HG03060 (cell line): ENCODE measurements at regions not wholly inside any gene's neighbourhood (a gene's known extent, or its start where the extent isn't known, plus 50 kb on each side); places are given as distances from the start of the nearest gene placed in this dataset.

Source experiments
- ATAC-seq: cut with Tn5 transposase; IDR thresholded peaks from one replicate; pipeline ENCODE4 v1.9.1; 2021; ENCODE audit warnings: low read depth, moderate number of reproducible peaks; ENCODE audit not compliant: unreplicated experiment

DNA sequence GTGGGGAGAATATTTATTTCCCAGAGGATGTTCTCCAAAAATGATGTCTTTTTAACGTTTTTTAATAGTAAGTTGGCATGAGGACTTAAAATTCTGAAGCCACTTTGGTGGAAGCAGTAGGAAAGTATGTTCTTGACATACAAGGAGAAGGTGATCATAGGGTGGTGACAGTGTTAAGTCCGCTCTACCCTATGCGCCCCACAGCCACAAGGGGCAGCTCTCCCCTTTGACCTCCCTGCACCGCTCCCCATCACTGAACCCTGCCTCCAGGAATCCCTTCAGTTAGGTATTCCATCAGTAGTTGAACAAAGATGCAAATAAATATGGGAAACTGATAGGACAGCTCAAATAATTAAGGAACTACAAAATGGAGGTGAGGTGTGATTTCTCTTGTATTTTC lies 111.4 kb downstream of the PLEKHG1 start:
- no peak for ATAC-seq

- no peak for ATAC-seq
These were observed 112.2 kb downstream of the PLEKHG1 start for GRCh38 chr6:150711584-150712504.

DNA sequence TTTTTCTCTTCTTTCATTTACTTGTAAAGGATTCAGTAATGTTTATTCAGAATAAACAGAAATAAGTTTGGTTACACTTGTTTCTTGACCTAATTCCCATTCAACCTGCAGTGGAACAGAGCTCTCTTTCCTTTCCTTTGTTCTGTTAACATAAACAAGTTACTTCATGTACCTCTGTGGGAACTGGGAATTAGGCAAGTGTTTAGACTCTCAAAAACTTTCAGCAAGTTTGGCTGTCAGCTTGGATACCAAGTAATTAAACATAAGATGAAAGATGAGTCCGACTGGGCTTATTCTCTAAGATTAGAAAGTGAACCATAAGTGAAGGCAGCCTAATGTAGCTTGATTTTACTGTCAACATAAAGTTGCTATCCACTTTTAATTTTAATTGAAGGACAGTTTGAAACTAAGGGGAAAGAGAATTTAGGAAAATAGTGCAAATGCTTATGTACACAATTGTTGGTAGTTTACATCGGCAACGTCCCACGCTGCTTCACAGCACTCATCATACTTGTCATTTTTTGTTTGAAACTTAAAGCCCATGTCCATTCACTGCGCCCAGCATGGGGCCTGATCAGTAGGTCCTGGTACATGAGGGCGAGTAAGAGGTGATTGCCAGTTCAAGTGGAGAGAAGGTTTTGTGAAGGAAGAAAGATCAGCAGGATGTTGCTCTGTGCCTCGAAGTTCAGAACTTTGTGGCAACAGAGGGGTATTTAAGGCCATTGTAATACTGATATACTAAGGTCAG lies 113.0 kb downstream of the PLEKHG1 start:
- no peak for ATAC-seq

- no peak for ATAC-seq
These were observed 113.8 kb downstream of the PLEKHG1 start for GRCh38 chr6:150713487-150713886.

- ATAC-seq = no peak
These were observed 114.2 kb downstream of the PLEKHG1 start for GRCh38 chr6:150713931-150714330.

DNA sequence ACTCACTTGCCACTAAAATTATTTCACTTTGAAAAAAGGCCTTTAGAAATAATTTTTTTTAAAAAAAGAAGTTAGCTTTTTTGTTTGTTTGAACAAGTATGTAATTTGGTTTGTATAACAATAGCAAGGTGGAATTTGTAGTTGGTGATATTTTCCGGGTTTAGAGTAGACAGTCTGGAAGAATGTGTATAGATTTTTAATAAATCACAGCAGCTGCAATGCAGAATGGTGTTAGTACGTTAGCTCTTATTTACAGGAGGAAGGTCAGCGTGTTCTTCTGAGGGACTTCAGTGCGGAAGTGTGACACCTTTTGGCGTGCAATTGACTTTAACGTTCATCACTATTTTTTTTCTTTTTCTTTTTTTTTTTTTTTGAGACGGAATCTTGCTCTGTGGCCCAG lies 115.4 kb downstream of the PLEKHG1 start:
- ATAC-seq = no peak

GRCh38 chr6:150717419-150717818 lies 117.7 kb downstream of the PLEKHG1 start:
- no peak for ATAC-seq

GRCh38 chr6:150719099-150719766 lies 119.5 kb downstream of the PLEKHG1 start:
- no peak for ATAC-seq

DNA sequence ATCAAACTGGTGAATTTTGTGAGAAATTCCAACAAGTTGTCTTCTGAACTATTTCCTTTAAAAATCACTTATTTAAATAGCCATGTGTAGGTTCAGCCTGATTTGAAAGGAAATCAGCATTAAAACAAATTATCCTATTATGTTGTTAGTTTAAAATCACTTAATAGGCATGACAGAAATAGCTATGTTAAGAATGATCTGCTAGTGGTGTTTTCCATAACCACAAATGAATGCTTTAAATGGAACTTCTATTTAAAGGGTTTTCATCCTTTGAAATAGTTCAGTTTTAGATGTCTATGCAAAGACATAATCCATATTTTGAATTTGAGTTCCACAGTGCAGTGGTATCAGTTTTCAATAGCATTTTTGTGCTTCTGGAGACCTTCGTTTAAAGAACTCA lies 120.1 kb downstream of the PLEKHG1 start:
- ATAC-seq = no peak

DNA sequence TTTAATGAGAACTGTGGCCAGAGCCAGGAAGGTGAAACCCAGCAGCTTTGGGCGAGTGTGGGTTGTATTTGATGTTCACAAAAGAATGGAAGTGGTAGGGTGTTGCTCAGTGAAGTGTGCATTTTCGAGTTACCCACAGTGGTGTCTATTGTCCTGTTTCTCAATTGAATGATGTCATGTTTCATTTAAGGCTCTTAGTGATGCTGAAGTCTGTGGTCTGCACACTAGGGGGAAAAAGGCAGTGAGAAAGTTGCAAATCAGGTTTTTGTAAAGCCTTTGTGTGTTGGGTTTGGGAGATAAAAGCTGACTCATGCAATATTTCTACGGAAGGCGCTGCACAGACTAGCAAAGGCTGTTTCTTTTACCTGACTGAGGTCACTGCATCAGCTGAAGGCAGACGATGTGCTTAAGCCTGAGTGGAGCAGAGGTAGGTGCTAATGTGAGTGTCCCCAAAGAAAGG lies 121.1 kb downstream of the PLEKHG1 start:
- ATAC-seq = peak; percentile 92

GRCh38 chr6:150721418-150722266 lies 122.0 kb downstream of the PLEKHG1 start:
- ATAC-seq = no peak

DNA sequence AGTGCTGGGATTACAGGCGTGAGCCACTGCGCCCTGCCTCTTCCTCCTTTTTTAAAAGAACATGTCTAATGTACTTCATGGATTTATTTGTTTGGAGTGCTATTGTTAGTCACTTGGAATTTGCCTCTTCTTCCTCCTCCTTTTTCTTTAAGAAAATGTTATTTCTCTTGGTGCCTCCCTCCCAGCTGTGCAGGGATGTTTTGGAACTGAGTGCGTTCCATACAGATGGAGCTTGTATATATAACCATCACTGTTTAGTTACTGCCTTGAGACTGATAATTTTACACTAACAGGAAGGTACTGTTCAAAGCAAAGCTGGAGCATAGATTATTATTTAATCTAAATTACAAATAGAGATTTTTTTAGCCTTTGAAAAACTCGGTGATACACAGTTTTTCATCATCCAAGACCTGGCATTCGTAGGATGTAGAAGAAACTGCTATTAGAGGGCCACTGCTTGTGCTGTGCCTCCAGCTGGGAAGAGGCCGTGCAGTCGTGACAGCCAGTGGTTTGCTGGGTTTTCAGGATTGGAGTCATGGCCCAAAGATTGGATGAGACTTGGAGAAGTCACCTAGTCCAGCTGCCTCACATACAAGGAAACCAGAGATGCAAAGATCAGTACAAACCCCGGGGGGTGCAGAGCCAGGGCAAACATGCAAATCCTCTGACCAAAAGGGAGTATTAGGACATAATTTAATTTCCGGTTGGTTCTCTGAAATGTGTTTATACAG lies 123.1 kb downstream of the PLEKHG1 start:
- ATAC-seq = no peak

DNA sequence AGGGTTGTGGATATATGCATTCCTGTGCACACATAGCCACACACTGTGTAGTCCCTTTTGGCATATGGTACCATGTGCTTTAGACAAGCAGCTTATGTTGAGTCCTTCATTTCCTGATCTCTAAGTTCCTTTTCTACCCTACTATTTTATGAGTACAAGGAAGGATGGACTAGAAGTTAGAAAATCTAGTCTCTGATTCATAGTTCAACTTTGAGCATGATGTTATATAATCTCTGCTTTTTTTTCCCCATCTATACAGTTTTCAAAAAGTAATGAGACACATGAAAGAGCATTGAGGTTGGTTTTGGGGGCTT lies 123.6 kb downstream of the PLEKHG1 start:
- ATAC-seq = no peak

- no peak for ATAC-seq
These were observed 124.2 kb downstream of the PLEKHG1 start for GRCh38 chr6:150723857-150724256.

GRCh38 chr6:150725795-150726194 lies 126.1 kb downstream of the PLEKHG1 start:
- no peak for ATAC-seq

GRCh38 chr6:150729188-150729748 lies 129.6 kb downstream of the PLEKHG1 start:
- ATAC-seq = no peak

GRCh38 chr6:150730801-150731457 lies 131.2 kb downstream of the PLEKHG1 start:
- ATAC-seq = no peak

DNA sequence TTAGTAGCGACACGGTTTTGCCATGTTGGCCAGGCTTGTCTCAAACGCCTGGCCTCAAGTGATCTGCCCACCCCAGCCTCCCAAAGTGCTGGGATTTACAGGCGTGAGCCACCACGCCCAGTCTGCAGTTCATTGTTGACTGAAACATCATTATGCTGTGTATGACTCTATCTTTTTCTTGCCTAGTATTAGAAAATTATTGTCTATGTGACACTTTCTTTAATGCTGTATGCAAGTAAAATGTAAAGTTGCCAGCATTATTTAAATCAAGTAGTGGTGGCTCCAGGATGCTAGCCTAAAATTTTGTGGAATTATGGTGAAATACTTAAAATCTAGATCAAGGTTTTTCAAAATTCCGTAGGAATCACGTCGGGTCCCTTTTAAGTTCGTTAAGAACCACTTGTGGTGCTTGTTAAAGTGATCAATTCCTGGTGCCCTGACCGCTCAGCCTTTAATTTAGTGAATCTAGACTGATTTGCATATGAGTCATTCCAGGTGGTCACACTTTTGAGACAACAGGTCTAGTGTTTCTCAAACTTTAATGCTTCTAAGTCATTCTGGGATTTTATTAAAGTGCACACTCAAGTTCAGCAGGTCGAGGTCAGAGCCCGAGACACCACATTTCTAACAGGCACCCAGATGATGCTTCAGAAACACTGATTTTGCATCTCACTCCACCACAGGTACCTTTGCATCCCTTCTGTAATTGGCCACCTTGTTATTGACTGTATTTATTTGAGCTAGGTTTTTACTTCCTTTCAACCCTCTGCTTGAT lies 132.6 kb upstream of the MTHFD1L start:
- peak; percentile 83 for ATAC-seq
